Endodermal cell (in vitro differentiated cells): ENCODE measurements at regions not wholly inside any gene's neighbourhood (a gene's known extent, or its start where the extent isn't known, plus 50 kb on each side); places are given as distances from the start of the nearest gene placed in this dataset.

Experiments
- DNase-seq: peaks from one replicate; pipeline ENCODE4 v3.0.0-alpha.2; 2017
- H3K27ac ChIP-seq: 2 replicates; pipeline ENCODE4 v1.5.1; 2013; ENCODE audit warnings: mild to moderate bottlenecking, low read depth, low read length, moderate library complexity
- H3K27me3 ChIP-seq: 2 replicates; pipeline ENCODE4 v1.6.1; 2013; ENCODE audit warnings: mild to moderate bottlenecking, low read length, moderate library complexity; ENCODE audit not compliant: insufficient read depth, control insufficient read depth, poor library complexity, severe bottlenecking
- H3K36me3 ChIP-seq: 2 replicates; pipeline ENCODE4 v1.7.0; 2013; ENCODE audit warnings: mild to moderate bottlenecking, low read length, moderate library complexity; ENCODE audit not compliant: control insufficient read depth, insufficient read depth
- H3K4me1 ChIP-seq: one replicate; pipeline ENCODE4 v1.7.0; 2013; ENCODE audit warnings: low read length; ENCODE audit not compliant: control insufficient read depth, insufficient read depth
- H3K4me3 ChIP-seq: 2 replicates; pipeline ENCODE4 v1.5.1; 2013; ENCODE audit warnings: mild to moderate bottlenecking, low read length, moderate library complexity
- H3K9ac ChIP-seq: 2 replicates; pipeline ENCODE4 v1.6.1; 2013; ENCODE audit warnings: mild to moderate bottlenecking, low read length, moderate library complexity; ENCODE audit not compliant: poor library complexity, severe bottlenecking; ENCODE audit errors: extremely low read depth
- H3K9me3 ChIP-seq: 2 replicates; pipeline ENCODE4 v1.6.1; 2013; ENCODE audit warnings: mild to moderate bottlenecking, low read length, moderate library complexity; ENCODE audit not compliant: control insufficient read depth
- H3K27ac Mint-ChIP-seq: 2 replicates; pipeline ENCODE4 v1.8.0; 2020; ENCODE audit warnings: mixed read lengths
- H3K27me3 Mint-ChIP-seq: 2 replicates; pipeline ENCODE4 v1.8.0; 2021; ENCODE audit warnings: mild to moderate bottlenecking, mixed read lengths; ENCODE audit not compliant: insufficient read depth
- H3K36me3 Mint-ChIP-seq: 2 replicates; pipeline ENCODE4 v1.8.0; 2020; ENCODE audit warnings: low read depth, mixed read lengths
- H3K4me1 Mint-ChIP-seq: 2 replicates; pipeline ENCODE4 v1.8.0; 2020; ENCODE audit warnings: mixed read lengths
- H3K4me3 Mint-ChIP-seq: 2 replicates; pipeline ENCODE4 v1.8.0; 2020; ENCODE audit warnings: mild to moderate bottlenecking, moderate library complexity, mixed read lengths
- H3K9me3 Mint-ChIP-seq: 2 replicates; pipeline ENCODE4 v1.8.0; 2020; ENCODE audit warnings: mild to moderate bottlenecking, mixed read lengths
- CTCF ChIP-seq: fragments of 200-600 bp; sonication (generic); conservative IDR thresholded peaks from 2 replicates; pipeline ENCODE4 v1.5.0; 2021; ENCODE audit warnings: antibody characterized with exemption, mild to moderate bottlenecking
- WGBS, 2 experiments: methylation state at CpG; one replicate each; pipeline versions ENCODE4 v1.1.5 to v1.1.7; 2013; ENCODE audit warnings: missing lambda C conversion rate in 2 of 2, mixed read lengths in 1 of 2; ENCODE audit not compliant: insufficient coverage in 1 of 2, insufficient read length in 1 of 2; 5-methylcytosine and 5-hydroxymethylcytosine counted together

DNA sequence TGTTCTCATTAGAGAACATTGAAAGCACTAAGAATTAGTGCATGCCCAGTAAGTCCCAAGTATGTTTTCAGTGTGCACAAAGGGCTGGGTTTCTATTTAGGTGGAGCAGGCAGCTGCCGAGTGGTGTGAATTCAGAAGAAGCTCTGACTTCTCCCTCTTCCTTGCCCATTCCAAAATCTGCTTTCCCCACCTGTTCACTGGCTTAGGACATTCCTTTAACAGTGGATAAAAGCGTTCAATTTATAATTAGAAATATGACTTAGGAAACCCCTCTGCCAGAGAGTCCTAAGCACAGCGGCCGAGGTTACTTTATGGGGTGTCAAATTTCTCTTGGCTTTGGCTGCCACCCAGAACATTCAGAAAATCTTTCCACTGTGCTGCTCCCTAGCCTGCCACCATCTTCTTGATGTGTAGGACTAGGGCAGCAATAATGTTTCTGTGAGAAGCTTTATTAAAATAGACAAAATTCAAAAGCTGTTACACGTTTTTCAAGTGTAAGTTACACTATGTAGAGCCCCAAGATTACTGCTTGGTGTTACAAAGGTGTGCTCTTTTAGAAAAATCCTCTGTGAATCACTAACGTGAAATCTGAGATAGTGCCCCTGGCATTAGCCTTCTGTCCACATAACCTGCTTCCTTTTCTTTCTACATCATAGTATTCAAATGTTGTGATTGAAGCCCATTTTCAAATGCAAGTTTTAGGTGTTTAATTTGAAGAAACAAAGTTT, 191.6 kb upstream of the ANKRD50 start:
- peaks cover 6% of the 10 kb centered on the region for H3K4me1 ChIP-seq
- H3K27me3 ChIP-seq, result no peaks in the 10 kb centered on the region
- no peaks in the 10 kb centered on the region for H3K36me3 ChIP-seq
- Mint-ChIP-seq H3K36me3 (no peaks in the 10 kb centered on the region), H3K9me3 (peaks cover 5% of the 10 kb centered on the region), H3K27me3 (no peaks in the 10 kb centered on the region), H3K27ac (no peak overlapping the region), H3K4me3 (no peak overlapping the region), H3K4me1 (peaks cover 24% of the 10 kb centered on the region)
- H3K9ac ChIP-seq, result no peak overlapping the region
- H3K4me3 ChIP-seq, result no peak overlapping the region
- 80 to 81% methylated on average over 3 to 6 of the region's 6 CpGs for WGBS, 2 experiments
- H3K9me3 ChIP-seq, result no peaks in the 10 kb centered on the region
- no peak overlapping the region for H3K27ac ChIP-seq
- peak; percentile 53 for DNase-seq
- TF ChIP-seq CTCF, result no peak

- H3K4me3 Mint-ChIP-seq, result no peak overlapping the region
- H3K9me3 Mint-ChIP-seq, result peaks cover 6% of the 10 kb centered on the region
- Histone ChIP-seq H3K4me1 (peaks cover 6% of the 10 kb centered on the region), H3K9me3 (no peaks in the 10 kb centered on the region), H3K27ac (peak overlapping the region; percentile 39), H3K4me3 (no peak overlapping the region), H3K27me3 (no peaks in the 10 kb centered on the region), H3K9ac (no peak overlapping the region), H3K36me3 (no peaks in the 10 kb centered on the region)
- H3K4me1 Mint-ChIP-seq, result peaks cover 24% of the 10 kb centered on the region
- DNase-seq, result no peak
- no peak for TF ChIP-seq CTCF
- 68% methylated on average over 1 of the region's 1 CpG; no CpG with 5 or more reads in 1 of the 2 experiments for WGBS, 2 experiments
- H3K36me3 Mint-ChIP-seq, result no peaks in the 10 kb centered on the region
- H3K27me3 Mint-ChIP-seq, result no peaks in the 10 kb centered on the region
- no peak overlapping the region for H3K27ac Mint-ChIP-seq
Observed at GRCh38 chr4:124902001-124902515, 189.5 kb upstream of the ANKRD50 start.

GRCh38 chr4:124899997-124900396, 187.5 kb upstream of the ANKRD50 start:
- DNase-seq, result no peak
- no peak overlapping the region for H3K4me3 Mint-ChIP-seq
- peaks cover 6% of the 10 kb centered on the region for H3K9me3 Mint-ChIP-seq
- H3K9me3 ChIP-seq, result no peaks in the 10 kb centered on the region
- TF ChIP-seq CTCF, result no peak
- 92 to 98% methylated on average over 4 of the region's 5 CpGs for WGBS, 2 experiments
- no peak overlapping the region for H3K4me3 ChIP-seq
- no peaks in the 10 kb centered on the region for H3K27me3 ChIP-seq
- H3K27ac Mint-ChIP-seq, result no peak overlapping the region
- H3K4me1 ChIP-seq, result peaks cover 6% of the 10 kb centered on the region
- peaks cover 24% of the 10 kb centered on the region for H3K4me1 Mint-ChIP-seq
- H3K36me3 ChIP-seq, result no peaks in the 10 kb centered on the region
- H3K36me3 Mint-ChIP-seq, result no peaks in the 10 kb centered on the region
- no peak overlapping the region for H3K9ac ChIP-seq
- H3K27me3 Mint-ChIP-seq, result no peaks in the 10 kb centered on the region
- no peak overlapping the region for H3K27ac ChIP-seq
